Left hindlimb (tissue), 1 donor: ENCODE measurements at regions not wholly inside any gene's neighbourhood (a gene's known extent, or its start where the extent isn't known, plus 50 kb on each side); places are given as distances from the start of the nearest gene placed in this dataset.

Experiments
- DNase-seq: peaks from one replicate; pipeline ENCODE4 v3.0.0-alpha.2; 2018

GRCh38 chr3:36197151-36197550 is 183.2 kb upstream of the STAC start:
- DNase-seq: no peak

- DNase-seq: no peak
Observed at GRCh38 chr3:36201546-36201945, 178.8 kb upstream of the STAC start.

GRCh38 chr3:36206956-36207580 is 173.2 kb upstream of the STAC start:
- DNase-seq: no peak

- no peak for DNase-seq
Observed at GRCh38 chr3:36210840-36211651, 169.3 kb upstream of the STAC start.

GRCh38 chr3:36211652-36211999 is 168.7 kb upstream of the STAC start:
- DNase-seq: no peak

- DNase-seq: no peak
Observed at GRCh38 chr3:36212251-36212650, 168.1 kb upstream of the STAC start.

- DNase-seq: no peak
Observed at GRCh38 chr3:36214460-36214859, 165.8 kb upstream of the STAC start.

GRCh38 chr3:36215241-36215640 is 165.1 kb upstream of the STAC start:
- DNase-seq: no peak

- no peak for DNase-seq
Observed at GRCh38 chr3:36219398-36219797, 160.9 kb upstream of the STAC start.

GRCh38 chr3:36220173-36220572 is 160.1 kb upstream of the STAC start:
- no peak for DNase-seq

GRCh38 chr3:36221975-36222374 is 158.3 kb upstream of the STAC start:
- DNase-seq: no peak

GRCh38 chr3:36227980-36228379 is 152.3 kb upstream of the STAC start:
- no peak for DNase-seq

- DNase-seq: no peak
Observed at GRCh38 chr3:36229496-36229895, 150.8 kb upstream of the STAC start.

- no peak for DNase-seq
Observed at GRCh38 chr3:36232797-36233489, 147.4 kb upstream of the STAC start.

GRCh38 chr3:36244728-36245127 is 135.6 kb upstream of the STAC start:
- DNase-seq: no peak

- DNase-seq: no peak
Observed at GRCh38 chr3:36248374-36248773, 131.9 kb upstream of the STAC start.

- no peak for DNase-seq
Observed at GRCh38 chr3:36250191-36250590, 130.1 kb upstream of the STAC start.

GRCh38 chr3:36257158-36257852 is 123.0 kb upstream of the STAC start:
- DNase-seq: no peak

- DNase-seq: no peak
Observed at GRCh38 chr3:36258421-36258820, 121.9 kb upstream of the STAC start.

GRCh38 chr3:36259580-36259979 is 120.7 kb upstream of the STAC start:
- DNase-seq: no peak

GRCh38 chr3:36269274-36269673 is 111.0 kb upstream of the STAC start:
- no peak for DNase-seq

- DNase-seq: no peak
Observed at GRCh38 chr3:36282766-36283165, 97.5 kb upstream of the STAC start.

- DNase-seq: no peak
Observed at GRCh38 chr3:36295296-36295695, 85.0 kb upstream of the STAC start.

GRCh38 chr3:36297195-36297594 is 83.1 kb upstream of the STAC start:
- no peak for DNase-seq
